H9 (cell line): ENCODE measurements at regions not wholly inside any gene's neighbourhood (a gene's known extent, or its start where the extent isn't known, plus 50 kb on each side); places are given as distances from the start of the nearest gene placed in this dataset.

Source experiments
- DNase-seq: peaks from one replicate; pipeline ENCODE4 v3.0.0-alpha.2; 2017
- H2AFZ ChIP-seq: one replicate; pipeline ENCODE4 v1.6.1; 2013; ENCODE audit warnings: mild to moderate bottlenecking, low read length, control low read depth, moderate library complexity
- H2AK5ac ChIP-seq: 2 replicates; pipeline ENCODE4 v1.6.1; 2013; ENCODE audit warnings: low read length, control low read depth, mixed read lengths; ENCODE audit not compliant: insufficient read length
- H2BK120ac ChIP-seq: one replicate; pipeline ENCODE4 v1.6.1; 2013; ENCODE audit warnings: low read depth, mild to moderate bottlenecking, low read length, control low read depth, inconsistent platforms; ENCODE audit not compliant: poor library complexity, severe bottlenecking
- H2BK12ac ChIP-seq: 2 replicates; pipeline ENCODE4 v1.6.1; 2013; ENCODE audit warnings: low read length, control low read depth, mixed read lengths, low read depth; ENCODE audit not compliant: insufficient read length
- H2BK15ac ChIP-seq: 2 replicates; pipeline ENCODE4 v1.6.1; 2013; ENCODE audit warnings: low read depth, low read length, control low read depth
- H2BK20ac ChIP-seq: one replicate; pipeline ENCODE4 v1.6.1; 2013; ENCODE audit warnings: low read depth, mild to moderate bottlenecking, low read length, control low read depth, inconsistent platforms; ENCODE audit not compliant: poor library complexity, severe bottlenecking
- H2BK5ac ChIP-seq: 2 replicates; pipeline ENCODE4 v1.6.1; 2013; ENCODE audit warnings: low read length, control low read depth, mixed read lengths; ENCODE audit not compliant: insufficient read length
- H3K14ac ChIP-seq: 2 replicates; pipeline ENCODE4 v1.6.1; 2013; ENCODE audit warnings: low read length, control low read depth; ENCODE audit not compliant: insufficient read depth
- H3K18ac ChIP-seq: 2 replicates; pipeline ENCODE4 v1.6.1; 2013; ENCODE audit warnings: low read depth, mild to moderate bottlenecking, mixed read lengths, low read length, control low read depth; ENCODE audit not compliant: insufficient read length
- H3K23ac ChIP-seq: 2 replicates; pipeline ENCODE4 v1.6.1; 2013; ENCODE audit warnings: low read length, control low read depth, mixed read lengths, low read depth; ENCODE audit not compliant: insufficient read length
- H3K23me2 ChIP-seq: 2 replicates; pipeline ENCODE4 v1.6.1; 2013; ENCODE audit warnings: low read depth, mild to moderate bottlenecking, mixed read lengths, low read length, control low read depth; ENCODE audit not compliant: insufficient read length, poor library complexity, severe bottlenecking
- H3K27ac ChIP-seq: 2 replicates; pipeline ENCODE4 v1.5.1; 2013; ENCODE audit warnings: low read length, control low read depth, mixed read lengths, low read depth; ENCODE audit not compliant: insufficient read length
- H3K27me3 ChIP-seq: 2 replicates; pipeline ENCODE4 v1.6.1; 2013; ENCODE audit warnings: low read length, control low read depth, inconsistent platforms; ENCODE audit not compliant: insufficient read depth
- H3K4ac ChIP-seq: 2 replicates; pipeline ENCODE4 v1.6.1; 2013; ENCODE audit warnings: low read depth, mild to moderate bottlenecking, control low read depth, inconsistent platforms, low read length, moderate library complexity
- H3K4me1 ChIP-seq: 2 replicates; pipeline ENCODE4 v1.6.1; 2013; ENCODE audit warnings: low read length, control low read depth, inconsistent platforms; ENCODE audit not compliant: insufficient read depth
- H3K4me2 ChIP-seq: 2 replicates; pipeline ENCODE4 v1.6.1; 2013; ENCODE audit warnings: low read length, control low read depth, mixed read lengths; ENCODE audit not compliant: insufficient read length, insufficient read depth
- H3K56ac ChIP-seq: 2 replicates; pipeline ENCODE4 v1.6.1; 2013; ENCODE audit warnings: low read depth, mild to moderate bottlenecking, mixed read lengths, low read length, control low read depth; ENCODE audit not compliant: insufficient read length
- H3K79me1 ChIP-seq: 2 replicates; pipeline ENCODE4 v1.6.1; 2013; ENCODE audit warnings: low read depth, mild to moderate bottlenecking, moderate library complexity, low read length, control low read depth, inconsistent platforms; ENCODE audit not compliant: insufficient read depth, poor library complexity, severe bottlenecking
- H3K79me2 ChIP-seq: 2 replicates; pipeline ENCODE4 v1.6.1; 2013; ENCODE audit warnings: low read length, control low read depth, inconsistent platforms; ENCODE audit not compliant: insufficient read depth
- H3K9ac ChIP-seq: 2 replicates; pipeline ENCODE4 v1.6.1; 2013; ENCODE audit warnings: low read length, control low read depth, mixed read lengths; ENCODE audit not compliant: insufficient read length; ENCODE audit errors: extremely low read depth
- H3K9me3 ChIP-seq: one replicate; pipeline ENCODE4 v1.6.1; 2013; ENCODE audit warnings: low read depth, low read length, inconsistent platforms; ENCODE audit not compliant: control insufficient read depth
- H3T11ph ChIP-seq: one replicate; pipeline ENCODE4 v1.6.1; 2013; ENCODE audit warnings: mild to moderate bottlenecking, low read length, control low read depth, inconsistent platforms
- H4K20me1 ChIP-seq: one replicate; pipeline ENCODE4 v1.6.1; 2013; ENCODE audit not compliant: control insufficient read depth, insufficient read length, insufficient read depth
- H4K5ac ChIP-seq: 2 replicates; pipeline ENCODE4 v1.6.1; 2013; ENCODE audit warnings: low read depth, mild to moderate bottlenecking, mixed read lengths, low read length, control low read depth; ENCODE audit not compliant: insufficient read length
- H4K8ac ChIP-seq: replicated peaks from 2 replicates; pipeline ENCODE4 v1.6.1; 2013; ENCODE audit warnings: low read length, control low read depth, mixed read lengths, low read depth; ENCODE audit not compliant: insufficient read length
- H4K91ac ChIP-seq: 2 replicates; pipeline ENCODE4 v1.6.1; 2013; ENCODE audit warnings: low read depth, mild to moderate bottlenecking, moderate library complexity, mixed read lengths, low read length, control low read depth; ENCODE audit not compliant: insufficient read length
- H3K27ac Mint-ChIP-seq, 3 experiments: 2 replicates in 2 of 3; 3 replicates in 1 of 3; pipeline ENCODE4 v1.8.0; 2020 to 2021; ENCODE audit warnings: mixed read lengths in 3 of 3, mild to moderate bottlenecking in 1 of 3, moderate library complexity in 1 of 3
- H3K27me3 Mint-ChIP-seq: 2 replicates; pipeline ENCODE4 v1.8.0; 2021; ENCODE audit warnings: low read depth, mild to moderate bottlenecking, moderate library complexity, mixed read lengths
- H3K36me3 Mint-ChIP-seq, 3 experiments: 2 replicates in 2 of 3; 3 replicates in 1 of 3; pipeline ENCODE4 v1.8.0; 2020 to 2021; ENCODE audit warnings: low read depth in 3 of 3, mixed read lengths in 3 of 3; ENCODE audit not compliant: insufficient read depth in 1 of 3
- H3K4me1 Mint-ChIP-seq, 2 experiments: 2 replicates each; pipeline ENCODE4 v1.8.0; 2020; ENCODE audit warnings: mixed read lengths in 2 of 2
- H3K4me3 Mint-ChIP-seq, 2 experiments: 2 replicates in 1 of 2; 3 replicates in 1 of 2; pipeline ENCODE4 v1.8.0; 2020 to 2021; ENCODE audit warnings: mild to moderate bottlenecking in 2 of 2, mixed read lengths in 2 of 2, moderate library complexity in 1 of 2
- H3K9me3 Mint-ChIP-seq, 2 experiments: 2 replicates in 1 of 2; 3 replicates in 1 of 2; pipeline ENCODE4 v1.8.0; 2020; ENCODE audit warnings: mild to moderate bottlenecking in 2 of 2, mixed read lengths in 2 of 2, moderate library complexity in 1 of 2
- WGBS: extraction: QIAGEN DNeasy Blood & Tissue Kit; methylation state at CpG from one replicate; pipeline ENCODE4 v1.1.7; 2013; ENCODE audit warnings: missing lambda C conversion rate, low lambda C conversion rate, mixed read lengths; ENCODE audit not compliant: insufficient read length; ENCODE audit errors: extremely low coverage; 5-methylcytosine and 5-hydroxymethylcytosine counted together
- TF ChIP-seq, protein P1 (sequence below): fragments of 200-600 bp; sonication (generic); conservative IDR thresholded peaks from 3 replicates; pipeline ENCODE4 v1.8.0; 2021; ENCODE audit warnings: antibody characterized with exemption, mild to moderate bottlenecking

DNA sequence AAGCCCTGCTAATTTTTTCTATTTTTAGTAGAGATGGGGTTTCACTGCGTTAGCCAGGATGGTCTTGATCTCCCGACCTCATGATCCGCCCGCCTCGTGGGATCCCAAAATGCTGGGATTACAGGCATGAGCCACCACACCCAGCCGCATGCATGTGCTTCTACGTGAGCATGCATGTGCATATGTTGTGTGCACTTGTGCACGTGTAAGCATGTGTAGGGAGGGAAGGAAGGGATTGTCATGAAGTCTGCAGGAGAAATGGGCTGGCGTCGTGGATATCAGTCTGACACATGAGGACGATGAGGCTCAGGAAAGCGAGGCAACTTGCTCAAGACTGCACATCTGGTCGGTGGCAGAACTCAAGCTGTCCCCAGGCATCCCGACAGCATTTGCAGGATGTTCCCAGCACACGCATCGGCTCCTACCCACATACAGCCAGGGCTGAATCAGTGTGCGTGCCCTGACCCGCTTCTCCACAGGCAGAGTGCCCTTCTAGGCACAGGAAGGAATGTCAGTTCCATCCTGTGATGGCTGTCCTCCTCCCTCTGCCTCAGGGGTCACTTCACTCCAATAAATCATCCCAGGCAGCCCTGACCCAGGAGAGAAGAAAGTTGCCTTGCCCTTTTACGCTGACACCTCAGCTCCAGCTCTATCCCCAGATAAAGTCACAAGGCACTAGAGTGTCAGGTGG is 49.9 kb upstream of the SLC14A2 start:
- H3K4ac ChIP-seq, result no peak overlapping the region
- H3K14ac ChIP-seq, result no peak overlapping the region; the same call in 1 of the 2 replicates
- no peak overlapping the region for H3K9ac ChIP-seq
- H3K79me1 ChIP-seq, result no peaks in the 10 kb centered on the region
- no peak overlapping the region for H2BK20ac ChIP-seq
- H4K91ac ChIP-seq, result no peak overlapping the region
- no peaks in the 10 kb centered on the region for H3K9me3 ChIP-seq
- H2BK5ac ChIP-seq, result no peak overlapping the region
- no peaks in the 10 kb centered on the region; the same call in 1 of the 2 replicates for H3K4me1 ChIP-seq
- no peak overlapping the region for H3K18ac ChIP-seq
- H3K56ac ChIP-seq, result no peak overlapping the region
- Mint-ChIP-seq H3K4me3 (no peak overlapping the region), H3K9me3 (peaks cover 5 to 7% of the 10 kb centered on the region in 2 experiments; a peak in 4 of 5 replicates), H3K36me3 (peaks cover 2 to 9% (median 5%) of the 10 kb centered on the region in 3 experiments; a peak in 1 of 7 replicates), H3K27ac (no peak overlapping the region), H3K27me3 (peaks cover 9% of the 10 kb centered on the region), H3K4me1 (peaks cover 13 to 15% of the 10 kb centered on the region in 2 experiments)
- no peak overlapping the region for H3K27ac ChIP-seq
- no peak overlapping the region for H2BK12ac ChIP-seq
- no peak overlapping the region for H2BK120ac ChIP-seq
- TF ChIP-seq, protein P1, sequence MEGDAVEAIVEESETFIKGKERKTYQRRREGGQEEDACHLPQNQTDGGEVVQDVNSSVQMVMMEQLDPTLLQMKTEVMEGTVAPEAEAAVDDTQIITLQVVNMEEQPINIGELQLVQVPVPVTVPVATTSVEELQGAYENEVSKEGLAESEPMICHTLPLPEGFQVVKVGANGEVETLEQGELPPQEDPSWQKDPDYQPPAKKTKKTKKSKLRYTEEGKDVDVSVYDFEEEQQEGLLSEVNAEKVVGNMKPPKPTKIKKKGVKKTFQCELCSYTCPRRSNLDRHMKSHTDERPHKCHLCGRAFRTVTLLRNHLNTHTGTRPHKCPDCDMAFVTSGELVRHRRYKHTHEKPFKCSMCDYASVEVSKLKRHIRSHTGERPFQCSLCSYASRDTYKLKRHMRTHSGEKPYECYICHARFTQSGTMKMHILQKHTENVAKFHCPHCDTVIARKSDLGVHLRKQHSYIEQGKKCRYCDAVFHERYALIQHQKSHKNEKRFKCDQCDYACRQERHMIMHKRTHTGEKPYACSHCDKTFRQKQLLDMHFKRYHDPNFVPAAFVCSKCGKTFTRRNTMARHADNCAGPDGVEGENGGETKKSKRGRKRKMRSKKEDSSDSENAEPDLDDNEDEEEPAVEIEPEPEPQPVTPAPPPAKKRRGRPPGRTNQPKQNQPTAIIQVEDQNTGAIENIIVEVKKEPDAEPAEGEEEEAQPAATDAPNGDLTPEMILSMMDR, result no peak
- H2AFZ ChIP-seq, result no peak overlapping the region
- H2AK5ac ChIP-seq, result no peak overlapping the region
- H2BK15ac ChIP-seq, result no peak overlapping the region
- H3K27me3 ChIP-seq, result no peaks in the 10 kb centered on the region
- no peak overlapping the region for H3K4me2 ChIP-seq
- DNase-seq, result no peak
- H4K5ac ChIP-seq, result no peak overlapping the region
- no peaks in the 10 kb centered on the region for H4K20me1 ChIP-seq
- H3K23ac ChIP-seq, result no peak overlapping the region
- H3K79me2 ChIP-seq, result no peaks in the 10 kb centered on the region
- no peaks in the 10 kb centered on the region for H3K23me2 ChIP-seq
- no peak overlapping the region for H3T11ph ChIP-seq
- WGBS, result no CpG with 5 or more reads among the region's 19 CpGs
- H4K8ac ChIP-seq, result no peak overlapping the region
